OCI-LY7 (cell line): ENCODE measurements at regions not wholly inside any gene's neighbourhood (a gene's known extent, or its start where the extent isn't known, plus 50 kb on each side); places are given as distances from the start of the nearest gene placed in this dataset.

Source experiments
- EZH2phosphoT487 ChIP-seq: fragments of 200-600 bp; sonication (generic); IDR thresholded peaks from 2 replicates; pipeline ENCODE4 v1.6.1; 2018; ENCODE audit warnings: low read depth, borderline replicate concordance, mild to moderate bottlenecking, mixed run types, antibody characterized with exemption, low read length, moderate library complexity, mixed read lengths
- TF ChIP-seq, protein P1 (sequence below): fragments of 200-600 bp; sonication (generic); conservative IDR thresholded peaks from 2 replicates; pipeline ENCODE4 v1.5.1; 2014; ENCODE audit warnings: mild to moderate bottlenecking, antibody characterized with exemption, low read length, moderate library complexity, mixed read lengths

DNA sequence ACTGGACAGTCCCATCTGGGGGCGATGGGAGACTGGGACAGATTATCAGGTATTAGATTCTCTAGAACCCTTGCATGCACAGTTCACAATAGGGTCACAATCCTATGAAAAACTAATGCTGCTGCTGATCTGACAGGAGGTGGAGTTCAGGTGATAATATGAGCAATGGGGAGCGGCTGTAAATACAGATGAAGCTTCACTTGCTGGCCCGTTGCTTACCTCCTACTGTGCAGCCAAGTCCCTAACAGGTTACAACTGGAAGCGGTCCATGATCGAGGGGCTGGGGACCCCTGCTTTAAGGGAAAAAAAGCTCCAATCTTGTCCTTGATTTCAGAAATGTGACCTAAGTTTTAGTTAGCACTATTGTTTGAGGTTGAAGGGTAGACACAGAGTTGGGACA lies 175.2 kb downstream of the ZNF330 start:
- TF ChIP-seq, protein P1, sequence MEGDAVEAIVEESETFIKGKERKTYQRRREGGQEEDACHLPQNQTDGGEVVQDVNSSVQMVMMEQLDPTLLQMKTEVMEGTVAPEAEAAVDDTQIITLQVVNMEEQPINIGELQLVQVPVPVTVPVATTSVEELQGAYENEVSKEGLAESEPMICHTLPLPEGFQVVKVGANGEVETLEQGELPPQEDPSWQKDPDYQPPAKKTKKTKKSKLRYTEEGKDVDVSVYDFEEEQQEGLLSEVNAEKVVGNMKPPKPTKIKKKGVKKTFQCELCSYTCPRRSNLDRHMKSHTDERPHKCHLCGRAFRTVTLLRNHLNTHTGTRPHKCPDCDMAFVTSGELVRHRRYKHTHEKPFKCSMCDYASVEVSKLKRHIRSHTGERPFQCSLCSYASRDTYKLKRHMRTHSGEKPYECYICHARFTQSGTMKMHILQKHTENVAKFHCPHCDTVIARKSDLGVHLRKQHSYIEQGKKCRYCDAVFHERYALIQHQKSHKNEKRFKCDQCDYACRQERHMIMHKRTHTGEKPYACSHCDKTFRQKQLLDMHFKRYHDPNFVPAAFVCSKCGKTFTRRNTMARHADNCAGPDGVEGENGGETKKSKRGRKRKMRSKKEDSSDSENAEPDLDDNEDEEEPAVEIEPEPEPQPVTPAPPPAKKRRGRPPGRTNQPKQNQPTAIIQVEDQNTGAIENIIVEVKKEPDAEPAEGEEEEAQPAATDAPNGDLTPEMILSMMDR: no peak
- TF ChIP-seq EZH2phosphoT487: no peak
